HS-27A (cell line): ENCODE measurements at regions not wholly inside any gene's neighbourhood (a gene's known extent, or its start where the extent isn't known, plus 50 kb on each side); places are given as distances from the start of the nearest gene placed in this dataset.
"Not testable (repeated sequence)": the region's sequence is repeated elsewhere in the genome, so short reads cannot be mapped to it uniquely, and the experiment has no call there.

Source experiments
- DNase-seq: peaks from one replicate; pipeline ENCODE4 v3.0.0-alpha.2; 2012; ENCODE audit warnings: low read depth, missing footprints

DNA sequence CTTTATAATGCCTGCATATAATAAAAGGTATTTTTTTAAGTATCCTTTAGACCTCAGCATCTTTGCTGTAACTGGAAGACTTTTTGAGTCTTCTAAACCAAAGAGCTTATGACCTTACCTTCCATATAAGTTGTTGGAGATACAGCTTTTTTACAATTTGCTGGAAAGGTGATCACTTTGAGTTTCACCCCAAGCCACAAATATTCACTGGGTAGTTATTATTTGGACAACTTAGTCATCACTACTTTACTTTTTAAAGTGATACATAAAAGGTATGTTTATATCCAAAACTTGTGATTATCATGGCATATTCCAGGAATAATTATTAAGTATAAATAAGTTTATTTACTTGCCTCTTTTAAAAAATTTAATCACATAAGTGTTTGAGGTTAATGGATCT lies 246.7 kb upstream of the NRIP1 start:
- no peak for DNase-seq

DNA sequence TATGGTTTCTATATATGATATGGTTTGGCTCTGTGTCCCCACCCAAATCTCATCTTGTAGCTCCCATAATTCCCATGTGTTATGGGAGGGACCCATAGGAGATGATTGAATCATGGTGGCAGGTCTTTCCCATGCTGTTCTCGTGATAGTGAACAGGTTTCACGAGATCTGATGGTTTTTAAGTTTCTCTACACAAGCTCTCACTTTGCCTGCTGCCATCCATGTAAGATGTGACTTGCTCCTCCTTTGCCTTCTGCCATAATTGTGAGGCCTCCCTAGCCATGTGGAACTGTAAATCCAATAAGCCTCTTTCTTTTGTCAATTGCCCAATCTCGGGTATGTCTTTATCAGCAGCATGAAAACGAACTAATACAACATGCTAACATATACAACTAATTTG lies 252.2 kb upstream of the NRIP1 start:
- not testable (repeated sequence) for DNase-seq

DNA sequence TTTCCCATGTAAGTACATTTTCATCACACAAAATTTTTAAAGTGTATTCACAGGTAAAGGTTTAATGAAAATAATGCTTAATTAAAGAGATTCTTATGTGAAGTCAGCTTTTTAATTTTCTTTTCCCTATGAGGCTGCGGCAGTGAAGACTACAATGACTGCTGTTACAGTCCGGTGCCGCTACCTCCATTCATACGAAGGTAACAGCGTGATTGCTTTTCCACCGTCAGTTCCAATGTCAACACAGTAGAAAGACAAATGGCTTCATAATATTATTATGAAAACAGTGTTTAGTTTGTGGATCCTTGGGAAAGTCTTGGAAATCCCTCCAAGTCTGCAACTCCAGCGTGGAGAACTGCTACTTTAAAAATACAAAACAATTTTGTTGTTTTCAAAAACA lies 254.9 kb upstream of the NRIP1 start:
- DNase-seq: no peak

DNA sequence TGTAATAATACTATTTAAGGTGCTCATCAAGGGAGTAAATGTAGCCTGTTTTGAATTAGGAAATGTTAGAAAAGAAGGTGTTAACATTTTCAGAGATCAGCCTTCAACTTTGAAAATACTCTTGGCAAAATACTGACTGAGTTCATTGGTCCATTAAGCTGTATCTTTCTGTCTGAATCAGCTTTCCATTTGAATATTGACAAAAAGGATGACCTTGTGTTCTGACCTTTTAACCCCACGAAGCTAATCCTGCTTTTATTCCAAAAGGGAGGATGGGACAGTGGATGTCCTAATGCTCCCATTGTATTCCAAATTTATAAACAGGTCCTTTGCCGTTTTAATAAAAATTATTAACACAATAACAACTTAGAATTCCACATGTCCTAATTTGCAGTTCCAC lies 259.7 kb upstream of the NRIP1 start:
- no peak for DNase-seq

DNA sequence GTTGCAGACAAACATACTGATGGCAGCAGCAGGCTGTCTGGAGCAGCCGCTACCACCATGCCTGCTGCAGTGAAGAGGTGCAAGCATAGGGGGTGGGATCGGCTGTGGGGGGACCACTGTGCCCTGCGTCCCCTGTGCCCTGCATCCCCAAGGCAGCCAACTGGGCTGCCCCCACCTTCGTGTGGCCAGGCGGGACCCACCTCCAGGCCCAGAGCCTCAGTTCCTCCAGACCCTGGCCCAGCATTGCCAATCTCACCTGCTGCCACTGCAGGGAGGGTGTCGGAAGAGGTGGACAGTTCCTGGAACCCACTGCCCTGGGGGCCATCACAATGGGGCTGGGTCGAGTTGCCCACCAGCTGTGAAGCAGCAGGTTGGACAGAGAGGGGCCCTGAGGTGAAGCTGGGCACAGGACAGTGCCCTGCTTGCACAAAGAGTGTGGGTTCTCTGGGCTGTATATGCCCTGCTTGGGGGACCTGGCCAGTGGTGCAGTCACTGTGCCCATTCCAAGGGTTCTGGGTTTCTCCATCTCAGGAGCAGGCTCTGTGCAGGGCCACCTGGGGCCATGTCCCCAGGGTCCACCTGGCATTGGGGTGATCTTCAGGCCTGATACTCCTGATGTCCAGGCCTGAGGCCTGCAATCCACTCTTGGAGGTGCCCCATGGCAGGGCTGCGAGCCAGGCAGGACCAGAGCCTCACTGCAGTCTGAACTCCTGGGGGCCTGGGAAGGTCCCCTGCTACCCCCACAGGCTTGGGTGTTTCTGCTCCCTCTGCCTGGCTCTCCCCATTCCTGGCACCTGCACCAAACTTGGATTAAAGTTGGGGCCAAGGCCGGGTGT lies 261.4 kb upstream of the NRIP1 start:
- DNase-seq: no peak

DNA sequence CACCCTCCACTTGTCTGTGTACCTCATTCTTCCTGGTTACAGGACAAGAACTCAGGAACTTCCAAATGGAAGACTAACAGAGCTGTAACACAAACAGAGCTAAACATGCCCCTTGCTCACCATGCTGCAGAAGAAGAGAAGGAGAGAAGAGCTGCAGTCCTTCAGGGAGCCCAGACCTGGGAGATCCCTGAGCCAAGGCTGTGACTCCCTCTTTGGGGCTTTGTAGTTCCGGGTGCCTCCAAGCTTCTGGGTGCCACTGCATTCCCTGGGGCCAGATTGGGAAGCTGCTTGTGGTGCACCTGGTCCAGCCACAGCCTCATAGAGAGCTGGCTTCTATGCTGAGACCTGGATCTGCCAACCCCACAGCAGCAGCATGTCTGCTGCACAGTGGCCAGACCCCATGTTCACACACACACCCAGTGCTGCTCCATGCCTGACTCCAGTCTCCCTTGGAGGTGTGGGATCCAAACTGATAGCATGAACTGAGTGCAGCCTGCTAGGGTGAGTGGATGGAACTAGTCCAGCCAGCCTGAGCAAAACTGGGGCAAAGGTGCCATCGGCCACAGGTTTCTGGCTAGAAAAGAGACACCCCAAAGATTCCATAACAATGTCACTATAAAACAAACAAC lies 263.0 kb upstream of the NRIP1 start:
- no peak for DNase-seq

DNA sequence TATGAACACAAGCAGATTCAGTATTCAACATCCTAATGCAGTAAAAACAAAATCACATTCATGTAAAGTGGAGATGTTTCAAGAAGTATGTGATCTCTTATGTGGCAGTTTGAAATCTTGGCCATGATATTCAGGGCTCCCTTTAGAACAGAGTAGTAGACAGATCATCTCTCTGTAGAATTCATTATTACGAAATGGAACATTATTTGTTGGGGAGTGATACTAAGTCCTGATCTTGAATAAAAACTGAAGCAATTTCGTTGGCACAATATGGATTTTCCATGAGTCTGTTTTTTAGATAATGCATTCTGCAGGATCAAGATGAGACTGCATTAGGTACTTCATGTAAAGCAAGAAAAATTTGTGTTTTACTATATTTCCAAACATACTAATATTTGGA lies 264.4 kb upstream of the NRIP1 start:
- no peak for DNase-seq

DNA sequence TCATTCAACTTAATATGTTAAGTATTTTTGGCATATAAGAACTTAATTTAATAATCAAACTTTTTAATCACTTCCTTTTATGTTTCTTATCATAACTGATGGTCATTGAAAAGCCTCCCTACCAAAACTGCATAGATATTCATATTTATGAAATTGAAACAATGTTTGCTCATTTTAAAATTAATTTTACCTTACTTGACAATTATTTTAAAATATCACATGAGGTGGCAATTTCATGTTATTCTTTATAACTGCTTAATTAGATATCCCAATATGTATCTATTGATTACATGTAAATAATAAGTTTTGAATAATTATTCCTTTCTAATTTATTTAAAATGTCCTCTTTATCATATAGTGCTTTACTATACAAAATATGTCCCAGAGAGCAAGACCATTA lies 266.1 kb upstream of the NRIP1 start:
- no peak for DNase-seq

DNA sequence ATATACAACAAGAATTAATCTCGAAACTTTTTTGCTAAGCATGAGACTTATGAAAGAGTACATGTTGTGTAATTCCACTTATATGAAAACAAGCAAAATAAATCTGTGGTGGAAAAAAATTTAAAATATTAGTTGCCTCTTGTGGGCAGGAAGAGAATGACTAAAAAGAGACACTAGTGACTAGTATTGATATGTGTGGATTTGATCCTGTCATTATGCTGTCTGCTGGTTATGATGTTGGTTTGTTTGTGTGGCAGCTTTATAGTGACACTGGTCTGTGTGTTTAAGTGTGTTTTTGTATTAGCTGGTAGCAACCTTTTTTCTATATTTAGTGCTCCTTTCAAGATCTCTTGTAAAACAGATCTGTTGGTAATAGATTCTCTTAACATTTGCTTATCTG lies 267.8 kb upstream of the NRIP1 start:
- no peak for DNase-seq

DNA sequence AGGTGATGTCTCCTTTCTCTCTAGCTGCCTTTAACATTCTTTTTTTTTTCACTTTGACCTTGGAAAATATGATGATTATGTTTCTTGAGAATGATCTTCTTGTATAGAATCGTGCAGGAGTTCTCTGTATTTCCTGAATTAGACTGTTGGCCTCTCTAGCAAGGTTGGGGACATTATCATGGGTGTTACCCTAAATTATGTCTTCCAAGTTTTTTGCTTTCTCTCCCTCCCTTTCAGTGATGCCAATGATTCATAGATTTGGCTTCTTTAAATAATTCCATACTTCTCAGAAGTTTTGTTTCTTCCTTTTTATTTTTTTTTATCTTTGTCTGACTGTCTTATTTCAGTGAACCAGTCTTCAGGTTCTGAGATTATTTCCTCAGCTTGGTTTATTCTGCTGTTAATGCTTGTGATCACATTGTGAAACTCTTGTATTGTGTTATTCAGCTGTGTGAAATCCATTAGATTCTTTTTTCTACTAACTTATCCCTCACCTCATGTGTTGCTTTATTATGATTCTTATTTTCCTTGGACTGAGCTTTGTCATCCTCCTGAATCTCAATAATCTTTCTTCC lies 268.4 kb upstream of the NRIP1 start:
- no peak for DNase-seq

DNA sequence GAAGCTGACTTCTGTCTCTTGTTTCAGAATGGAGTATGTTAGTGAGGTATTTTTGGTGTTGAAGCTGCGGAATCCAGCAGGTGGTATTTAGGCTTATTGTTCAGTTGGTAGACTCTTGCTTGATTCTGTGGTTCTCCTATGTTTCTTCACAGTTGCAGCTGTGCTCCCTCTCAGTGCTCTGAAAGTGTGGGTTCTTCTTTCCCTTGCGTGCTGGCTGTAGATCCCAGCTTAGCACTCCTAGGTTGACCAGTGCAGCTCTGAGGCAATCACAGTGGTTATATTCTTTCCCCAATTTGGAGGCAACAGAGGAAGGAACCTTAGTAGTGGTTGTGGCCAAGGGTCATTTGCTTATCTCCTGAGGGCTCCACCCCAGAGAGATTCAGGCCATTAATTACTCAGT lies 269.2 kb upstream of the NRIP1 start:
- no peak for DNase-seq

DNA sequence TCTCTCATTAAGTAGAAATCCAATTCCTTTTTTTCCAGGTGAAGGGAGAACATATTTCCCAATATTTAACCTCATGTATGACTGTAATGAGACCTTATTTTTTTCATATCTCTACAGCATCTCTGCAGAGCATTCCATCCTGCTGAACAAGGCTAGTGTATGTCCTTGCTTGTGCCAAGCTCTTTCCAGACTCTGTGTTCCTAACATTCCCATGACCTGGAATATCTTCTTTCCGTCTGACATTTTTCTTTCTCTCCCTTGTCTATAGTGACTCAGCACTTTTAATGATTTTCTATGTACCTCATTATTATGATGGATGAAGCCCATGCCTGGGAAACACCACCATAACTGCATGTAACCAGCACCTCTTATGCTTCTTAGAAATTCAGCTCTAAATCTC lies 278.3 kb upstream of the NRIP1 start:
- no peak for DNase-seq

DNA sequence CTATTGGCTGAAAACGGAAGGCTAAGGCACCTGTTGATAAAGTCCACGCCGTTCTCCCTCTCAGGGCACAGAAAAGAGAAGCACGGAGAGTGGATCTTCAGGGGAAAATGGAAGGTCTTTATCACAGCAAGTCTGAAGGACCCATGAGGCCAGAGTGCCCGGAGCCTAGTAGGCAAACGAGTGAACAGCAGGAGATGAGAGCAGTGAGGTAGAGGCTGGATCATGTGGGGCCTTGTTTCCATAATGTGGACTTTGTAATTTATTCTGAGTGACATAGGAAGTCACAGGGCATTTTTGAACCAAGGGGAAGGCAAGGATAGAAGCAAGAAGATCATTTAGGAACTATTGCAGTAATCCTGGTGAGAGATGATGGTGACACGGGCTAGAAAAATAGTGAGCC lies 287.2 kb upstream of the NRIP1 start:
- no peak for DNase-seq

DNA sequence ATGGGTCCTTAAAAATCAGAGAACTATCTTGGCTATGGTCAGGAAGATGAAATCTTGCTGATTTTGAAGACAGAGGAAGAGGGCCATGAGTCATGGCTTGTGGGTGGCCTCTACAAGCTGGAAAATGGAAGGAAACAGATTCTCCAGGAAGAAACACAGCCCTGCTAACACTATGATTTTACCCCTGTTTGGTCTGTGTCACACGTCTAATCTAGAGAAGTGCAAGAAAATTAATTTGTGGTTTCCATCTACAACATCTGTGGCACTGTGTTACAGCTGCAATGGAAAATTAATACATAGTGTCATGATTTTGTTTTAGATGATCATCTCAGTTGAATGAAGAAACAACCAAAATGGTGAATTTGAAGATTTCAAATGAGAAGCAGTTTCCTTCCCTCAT lies 288.7 kb upstream of the NRIP1 start:
- DNase-seq: no peak

DNA sequence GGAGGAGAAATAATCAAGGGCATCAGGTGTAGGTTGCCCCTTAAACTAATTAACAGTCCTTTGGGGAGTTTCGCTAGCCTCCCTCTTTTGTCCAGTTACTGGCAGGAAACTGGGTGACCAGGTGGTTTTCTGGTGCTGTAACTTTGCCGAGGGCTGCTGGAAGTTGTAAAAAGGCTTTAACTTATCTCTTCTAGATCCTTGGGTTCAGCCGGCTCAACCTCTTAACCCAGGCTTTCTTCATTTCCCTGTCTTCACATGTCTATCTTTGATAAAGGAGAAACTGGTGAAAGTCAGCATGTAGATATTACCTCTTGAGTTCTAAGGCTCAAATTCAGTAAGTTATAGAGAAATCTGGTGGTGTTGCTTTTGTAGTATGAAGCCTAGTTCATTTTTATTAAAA lies 289.7 kb upstream of the NRIP1 start:
- no peak for DNase-seq

DNA sequence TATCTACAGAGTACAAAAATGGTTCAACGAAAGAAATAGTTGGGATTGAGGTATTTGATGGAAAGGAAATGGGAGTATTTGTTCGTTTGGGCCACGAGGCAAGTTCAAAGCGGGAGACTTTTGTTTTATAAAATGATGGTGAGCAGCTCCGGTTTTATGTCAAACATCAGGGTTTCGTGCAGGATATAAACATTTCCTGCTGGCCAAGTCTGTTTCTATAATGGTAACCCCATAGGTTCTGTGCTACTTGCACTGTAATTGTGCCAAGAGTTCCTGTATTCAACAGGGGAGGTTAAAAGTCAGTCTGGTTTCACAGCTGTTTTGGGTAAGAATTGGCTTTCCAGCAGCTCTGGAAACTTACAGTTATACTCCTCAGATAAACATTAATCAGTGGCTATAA lies 290.3 kb upstream of the NRIP1 start:
- no peak for DNase-seq

DNA sequence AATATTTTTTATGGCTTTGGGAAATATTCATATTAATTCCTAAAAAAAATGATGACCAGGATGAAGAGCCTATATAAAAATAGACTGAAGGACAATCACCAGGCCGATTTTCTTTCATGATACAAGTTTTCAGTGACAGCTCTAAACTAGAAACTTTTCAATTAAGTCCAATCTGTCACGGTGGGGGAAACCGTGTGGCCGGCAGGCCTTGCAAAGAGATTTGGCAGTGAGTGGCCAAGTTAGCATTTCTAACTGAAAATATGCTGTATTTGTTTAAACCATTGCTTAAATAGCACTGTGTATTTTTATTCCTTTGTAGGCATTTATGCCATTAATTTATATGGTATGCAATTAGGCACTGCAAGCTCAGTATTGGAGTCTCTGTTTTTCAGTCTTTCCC lies 294.5 kb upstream of the NRIP1 start:
- no peak for DNase-seq

DNA sequence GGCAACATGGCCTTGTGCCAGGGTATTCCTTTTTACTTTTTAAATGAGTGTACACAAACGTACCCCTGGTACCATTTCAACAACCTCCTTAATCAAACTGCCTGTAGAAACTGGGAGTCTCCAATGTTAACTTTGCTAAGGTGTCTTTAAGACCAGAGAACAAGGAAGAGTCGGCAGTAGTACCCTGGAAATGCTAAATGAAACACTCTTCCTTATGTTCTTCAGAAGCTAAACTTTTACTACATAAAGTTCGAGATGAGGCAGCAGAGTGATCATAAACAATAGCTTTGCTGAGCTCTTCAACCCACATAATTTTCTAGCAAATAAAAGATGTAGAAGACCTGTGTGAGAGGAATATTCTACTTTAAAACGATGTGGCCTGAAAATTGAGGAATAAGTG lies 297.7 kb upstream of the NRIP1 start:
- DNase-seq: no peak

DNA sequence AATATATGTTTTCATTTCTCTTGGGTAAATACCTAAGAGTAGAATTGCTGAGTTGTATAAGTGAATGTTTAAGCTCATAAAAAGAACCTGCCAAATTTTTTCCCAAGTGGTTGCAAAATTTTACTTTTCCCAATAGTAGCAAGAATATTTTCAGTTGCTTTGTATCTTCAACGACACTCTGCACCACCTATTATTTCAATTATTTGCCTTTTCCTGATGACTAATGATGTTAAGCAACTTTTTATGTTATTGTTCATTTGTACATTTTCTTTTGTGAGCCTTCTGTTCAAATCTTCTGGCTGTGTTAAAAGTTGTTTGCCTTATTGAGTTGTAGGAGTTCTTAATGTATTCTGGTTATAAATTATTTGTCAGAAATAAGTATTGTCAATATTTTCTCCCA lies 299.1 kb upstream of the NRIP1 start:
- DNase-seq: no peak

DNA sequence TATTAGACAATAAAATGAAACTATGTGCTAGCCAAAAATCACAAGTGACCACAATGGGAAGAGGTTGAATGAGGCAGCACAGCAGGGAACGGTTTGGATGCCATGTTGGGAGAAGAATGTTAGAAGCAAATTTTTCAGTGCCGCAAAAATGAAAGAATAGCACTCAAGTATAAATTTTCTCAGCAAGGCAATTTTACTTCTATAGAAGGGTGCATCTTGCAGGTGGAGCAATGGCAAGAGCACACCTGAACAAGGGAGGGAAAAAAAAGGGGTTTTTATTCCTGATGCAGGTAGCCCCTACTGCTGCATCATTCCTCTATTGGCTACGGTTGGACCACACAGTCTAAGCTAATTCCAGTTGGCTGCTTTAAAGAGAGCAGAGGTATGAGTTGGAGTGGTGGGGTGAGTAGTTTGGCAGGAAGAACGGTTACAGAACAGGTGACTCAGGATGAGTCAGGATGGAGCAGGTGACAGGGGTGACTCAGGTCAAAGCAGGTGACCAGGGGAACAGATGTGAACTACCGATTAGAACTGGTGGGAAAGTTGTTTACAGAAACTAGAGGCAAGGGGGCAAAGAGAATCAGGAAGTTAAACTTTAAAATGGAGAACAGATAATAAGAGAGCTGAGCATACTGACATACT lies 301.1 kb upstream of the NRIP1 start:
- no peak for DNase-seq

DNA sequence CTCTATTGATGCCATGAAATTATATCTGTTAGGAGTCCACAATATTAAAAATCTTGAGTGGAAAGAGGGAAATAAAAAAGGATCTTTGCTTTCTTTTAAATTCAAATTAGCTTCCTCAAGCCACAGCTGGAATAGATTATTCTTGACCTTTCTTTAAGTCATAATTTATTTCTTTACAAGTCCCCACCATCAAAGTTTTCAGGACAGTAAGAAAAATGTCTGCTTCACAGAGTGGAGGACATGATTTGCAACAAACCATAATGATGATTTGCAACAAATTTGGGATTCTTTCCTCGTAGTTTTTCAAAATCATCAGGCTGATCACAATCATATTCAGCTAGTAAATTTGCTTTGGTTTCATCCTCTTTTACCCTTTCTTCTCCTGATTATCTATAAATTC lies 301.8 kb upstream of the NRIP1 start:
- DNase-seq: no peak

DNA sequence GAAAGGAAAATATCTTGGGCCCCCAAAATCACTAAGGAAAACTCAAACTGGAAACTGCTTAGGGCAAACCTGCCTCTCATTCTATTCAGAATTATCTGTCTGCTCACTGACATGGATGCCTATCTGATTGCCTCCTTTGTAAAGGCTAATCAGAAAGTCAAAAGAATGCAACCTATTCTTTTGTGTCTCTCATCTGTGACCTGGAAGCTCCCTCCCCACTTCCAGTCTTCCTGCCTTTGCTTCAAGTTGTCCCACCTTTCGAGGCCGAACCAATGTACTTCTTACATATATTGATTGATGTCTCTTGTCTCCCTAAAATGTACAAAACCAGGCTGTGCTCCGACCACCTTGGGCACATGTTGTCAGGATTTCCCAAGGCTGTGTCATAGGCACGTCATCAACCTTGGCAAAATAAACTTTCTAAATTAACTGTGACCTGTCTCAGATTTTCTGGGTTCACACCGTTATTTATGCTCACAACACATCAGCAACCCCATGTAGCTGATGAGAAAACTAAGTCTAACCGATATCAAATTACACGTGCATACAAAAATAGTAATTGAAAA lies 302.3 kb upstream of the NRIP1 start:
- no peak for DNase-seq

DNA sequence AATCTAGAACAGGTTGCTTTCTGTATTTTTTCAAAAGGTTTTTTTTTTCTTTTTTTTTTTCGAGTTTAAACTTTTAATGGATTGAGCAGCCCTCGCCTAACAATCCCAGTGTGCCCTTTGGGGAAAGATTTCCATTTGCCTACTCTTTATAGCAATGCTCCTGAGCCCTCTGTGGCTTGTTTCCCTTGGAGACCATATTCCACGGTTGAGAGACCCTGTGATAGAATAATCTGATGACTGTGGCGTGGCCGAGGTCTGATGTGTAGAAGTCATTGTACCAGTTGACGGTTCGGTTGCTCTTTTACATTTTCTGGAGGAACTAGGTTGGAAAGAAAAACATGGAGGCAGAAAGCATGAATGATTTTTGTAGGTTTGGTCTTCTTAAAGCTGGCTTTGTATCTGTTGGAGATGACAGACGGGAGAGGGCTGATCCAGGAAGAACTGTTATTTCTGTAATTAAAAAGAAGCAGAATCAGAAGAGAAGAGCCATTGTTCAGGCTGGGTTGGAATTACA lies 305.7 kb upstream of the NRIP1 start:
- no peak for DNase-seq
